ENCODE measurements at regions not wholly inside any gene's neighbourhood (a gene's known extent, or its start where the extent isn't known, plus 50 kb on each side); places are given as distances from the start of the nearest gene placed in this dataset.

DNA sequence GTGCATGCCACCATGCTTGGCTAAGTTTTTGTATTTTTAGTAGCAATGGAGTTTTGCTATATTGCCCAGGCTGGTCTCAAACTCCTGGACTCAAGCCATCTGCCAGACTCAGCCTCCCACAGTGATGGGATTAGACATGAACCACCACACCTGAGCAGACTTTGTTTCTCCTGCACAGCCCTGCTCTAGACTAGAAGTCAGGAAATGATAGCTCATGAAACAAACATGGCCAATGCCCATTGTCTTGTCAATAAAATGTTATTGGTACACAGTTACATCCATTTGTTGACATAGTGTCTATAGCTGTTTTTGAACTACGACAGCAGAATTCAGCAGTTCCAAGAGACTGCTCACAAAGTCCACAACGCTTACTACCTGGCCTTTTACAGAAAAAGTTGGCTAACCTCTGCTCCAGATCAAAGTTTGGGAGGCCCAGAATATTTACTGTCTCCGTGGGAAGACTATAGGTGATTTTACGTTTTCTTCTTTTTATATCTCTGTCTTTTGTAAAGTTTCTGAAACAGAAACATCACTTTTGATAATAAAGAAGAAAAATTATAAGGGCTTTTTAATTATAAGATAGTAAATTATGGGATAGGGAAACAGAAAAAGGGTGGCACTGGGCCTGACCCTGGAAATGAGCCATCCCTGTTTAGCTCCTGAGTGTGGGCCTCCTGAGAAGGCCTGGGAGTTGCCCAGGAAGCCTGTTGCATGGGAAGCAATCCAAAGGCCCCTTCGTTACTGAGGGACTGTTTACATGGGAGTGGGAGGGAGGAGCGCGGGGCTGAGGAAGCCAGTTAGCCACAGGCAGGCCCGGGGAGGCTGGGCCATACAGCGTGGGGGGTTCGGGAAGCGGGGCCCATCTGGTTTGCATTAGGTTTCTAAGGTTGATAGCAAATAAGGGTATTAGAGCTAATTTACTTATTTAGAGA is 201.5 kb downstream of the IRF8 start:
- no peak overlapping the region for H3K4me3 ChIP-seq (ENCODE audit: control insufficient read depth in 1 of 7, extremely low read depth in 1 of 7, insufficient read depth in 4 of 7, low read depth in 2 of 7, low read length in 6 of 7)
- no peaks in the 10 kb centered on the region for H3K36me3 ChIP-seq (ENCODE audit: control insufficient read depth in 4 of 4, insufficient read depth in 4 of 4, low read length in 3 of 4)
- H3K27me3 ChIP-seq (replicated peaks in 2 of 5; ENCODE audit: control insufficient read depth in 4 of 5, insufficient read depth in 5 of 5, low read length in 4 of 5): peaks cover 0 to 26% (median 3%) of the 10 kb centered on the region in 5 experiments
- no peak overlapping the region for H3K27ac ChIP-seq (ENCODE audit: insufficient read depth in 1 of 2, low read depth in 1 of 2, low read length in 2 of 2, poor library complexity in 1 of 2, severe bottlenecking in 2 of 2)
- CTCF ChIA-PET: no interaction called here
- WGBS (ENCODE audit: insufficient coverage): 89% methylated on average over 9 of the region's 11 CpGs
- DNase-seq: no peak
- no peaks in the 10 kb centered on the region for H3K9me3 ChIP-seq (ENCODE audit: control extremely low read depth in 1 of 5, control insufficient read depth in 4 of 5, insufficient read depth in 2 of 5, low read depth in 1 of 5, low read length in 4 of 5)
- no peaks in the 10 kb centered on the region for H3K4me1 ChIP-seq (ENCODE audit: control extremely low read depth in 1 of 4, control insufficient read depth in 4 of 4, insufficient read depth in 4 of 4, low read length in 3 of 4)
- POLR2A ChIA-PET: no interaction called here

DNA sequence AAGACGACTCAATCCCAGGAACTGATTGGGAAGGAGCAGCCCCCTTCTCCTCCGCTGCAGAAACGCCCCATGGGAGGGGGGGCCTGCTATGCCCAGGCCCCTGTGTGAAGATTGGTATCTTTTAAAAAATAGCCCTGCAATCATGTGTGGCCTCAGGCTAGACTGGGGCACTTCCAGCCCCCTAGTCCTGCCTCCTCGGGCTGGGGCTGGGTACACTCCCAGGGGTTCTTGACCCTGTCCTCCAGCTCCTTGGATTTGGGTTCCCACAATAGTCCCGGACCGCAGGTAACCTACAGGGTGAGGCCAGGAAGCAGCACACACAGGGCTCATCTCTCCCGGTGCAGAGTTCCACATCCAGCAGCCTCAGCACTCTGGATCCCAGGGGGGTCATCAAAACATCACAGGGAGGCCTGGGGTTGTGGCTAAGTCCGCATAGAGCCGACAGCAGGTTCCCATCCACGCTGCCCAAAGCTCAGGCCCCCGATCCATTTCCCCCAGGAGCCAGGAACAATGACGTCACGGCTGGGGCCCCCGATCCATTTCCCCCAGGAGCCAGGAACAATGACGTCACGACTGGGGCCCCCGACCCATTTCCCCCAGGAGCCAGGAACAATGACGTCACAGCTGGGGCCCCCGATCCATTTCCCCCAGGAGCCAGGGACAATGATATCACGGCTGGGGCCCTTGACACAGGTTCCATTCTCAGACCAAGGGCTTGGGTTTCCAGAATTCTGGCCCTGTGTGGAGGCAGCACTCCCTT is 202.4 kb downstream of the IRF8 start:
- Histone ChIP-seq H3K4me1 (ENCODE audit: control extremely low read depth in 1 of 4, control insufficient read depth in 4 of 4, insufficient read depth in 4 of 4, low read length in 3 of 4) (no peaks in the 10 kb centered on the region), H3K9me3 (ENCODE audit: control extremely low read depth in 1 of 5, control insufficient read depth in 4 of 5, insufficient read depth in 2 of 5, low read depth in 1 of 5, low read length in 4 of 5) (no peaks in the 10 kb centered on the region), H3K27me3 (replicated peaks in 2 of 5; ENCODE audit: control insufficient read depth in 4 of 5, insufficient read depth in 5 of 5, low read length in 4 of 5) (peaks cover 0 to 27% (median 3%) of the 10 kb centered on the region in 5 experiments), H3K27ac (ENCODE audit: insufficient read depth in 1 of 2, low read depth in 1 of 2, low read length in 2 of 2, poor library complexity in 1 of 2, severe bottlenecking in 2 of 2) (no peak overlapping the region), H3K36me3 (ENCODE audit: control insufficient read depth in 4 of 4, insufficient read depth in 4 of 4, low read length in 3 of 4) (no peaks in the 10 kb centered on the region), H3K4me3 (ENCODE audit: control insufficient read depth in 1 of 7, extremely low read depth in 1 of 7, insufficient read depth in 4 of 7, low read depth in 2 of 7, low read length in 6 of 7) (no peak overlapping the region)
- WGBS (ENCODE audit: insufficient coverage): 78% methylated on average over 13 of the region's 20 CpGs
- ChIA-PET POLR2A (no interaction called here), CTCF (no interaction called here)
- DNase-seq: no peak

DNA sequence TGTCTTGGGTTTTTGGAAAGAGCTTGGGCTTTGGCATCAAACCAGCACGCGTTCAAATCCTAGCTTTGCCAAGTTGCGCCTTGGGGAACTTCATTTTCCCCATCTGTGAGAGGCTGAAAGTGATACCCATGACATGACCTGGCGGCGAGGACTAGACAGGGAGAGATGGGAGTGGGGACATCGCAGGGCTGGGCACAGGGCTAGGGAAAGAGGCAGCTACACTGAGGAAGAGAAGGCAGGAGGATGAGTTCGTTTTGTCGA is 202.9 kb downstream of the IRF8 start:
- no peak for DNase-seq
- H3K4me3 ChIP-seq (ENCODE audit: control insufficient read depth in 1 of 7, extremely low read depth in 1 of 7, insufficient read depth in 4 of 7, low read depth in 2 of 7, low read length in 6 of 7): no peak overlapping the region
- peaks cover 0 to 28% (median 1%) of the 10 kb centered on the region in 5 experiments for H3K27me3 ChIP-seq (replicated peaks in 2 of 5; ENCODE audit: control insufficient read depth in 4 of 5, insufficient read depth in 5 of 5, low read length in 4 of 5)
- no peaks in the 10 kb centered on the region for H3K4me1 ChIP-seq (ENCODE audit: control extremely low read depth in 1 of 4, control insufficient read depth in 4 of 4, insufficient read depth in 4 of 4, low read length in 3 of 4)
- POLR2A ChIA-PET: no interaction called here
- H3K27ac ChIP-seq (ENCODE audit: insufficient read depth in 1 of 2, low read depth in 1 of 2, low read length in 2 of 2, poor library complexity in 1 of 2, severe bottlenecking in 2 of 2): no peak overlapping the region
- CTCF ChIA-PET: no interaction called here
- H3K9me3 ChIP-seq (ENCODE audit: control extremely low read depth in 1 of 5, control insufficient read depth in 4 of 5, insufficient read depth in 2 of 5, low read depth in 1 of 5, low read length in 4 of 5): no peaks in the 10 kb centered on the region
- H3K36me3 ChIP-seq (ENCODE audit: control insufficient read depth in 4 of 4, insufficient read depth in 4 of 4, low read length in 3 of 4): no peaks in the 10 kb centered on the region
- WGBS (ENCODE audit: insufficient coverage): 79% methylated on average over 7 of the region's 8 CpGs

DNA sequence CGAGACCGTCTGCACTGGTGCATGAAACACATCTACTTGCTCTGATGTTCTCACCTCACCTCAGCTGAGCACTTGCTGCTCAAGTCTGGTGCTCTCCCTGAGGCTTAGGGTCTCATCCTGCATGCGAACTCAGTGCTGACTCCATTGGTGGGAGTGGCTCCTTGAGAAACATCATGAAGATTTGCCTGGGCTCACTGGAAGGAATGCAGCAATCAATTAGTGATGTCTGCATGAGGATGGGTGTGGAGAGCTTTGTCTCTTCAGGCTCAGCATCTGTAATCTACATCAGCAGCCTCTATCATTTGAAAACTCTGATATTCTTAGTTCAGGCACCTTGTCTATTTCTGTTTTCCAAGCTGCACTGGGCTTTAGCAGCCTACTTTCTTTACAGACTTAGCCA is 204.4 kb downstream of the IRF8 start:
- Histone ChIP-seq H3K27me3 (replicated peaks in 2 of 5; ENCODE audit: control insufficient read depth in 4 of 5, insufficient read depth in 5 of 5, low read length in 4 of 5) (peaks cover 0 to 34% (median 1%) of the 10 kb centered on the region in 5 experiments), H3K4me3 (ENCODE audit: control insufficient read depth in 1 of 7, extremely low read depth in 1 of 7, insufficient read depth in 4 of 7, low read depth in 2 of 7, low read length in 6 of 7) (no peak overlapping the region), H3K27ac (ENCODE audit: insufficient read depth in 1 of 2, low read depth in 1 of 2, low read length in 2 of 2, poor library complexity in 1 of 2, severe bottlenecking in 2 of 2) (no peak overlapping the region), H3K9me3 (ENCODE audit: control extremely low read depth in 1 of 5, control insufficient read depth in 4 of 5, insufficient read depth in 2 of 5, low read depth in 1 of 5, low read length in 4 of 5) (peaks cover 0 to 8% (median 0%) of the 10 kb centered on the region in 5 experiments), H3K36me3 (ENCODE audit: control insufficient read depth in 4 of 4, insufficient read depth in 4 of 4, low read length in 3 of 4) (no peaks in the 10 kb centered on the region), H3K4me1 (ENCODE audit: control extremely low read depth in 1 of 4, control insufficient read depth in 4 of 4, insufficient read depth in 4 of 4, low read length in 3 of 4) (no peaks in the 10 kb centered on the region)
- ChIA-PET POLR2A (no interaction called here), CTCF (no interaction called here)
- 100% methylated on average over 3 of the region's 3 CpGs for WGBS (ENCODE audit: insufficient coverage)
- DNase-seq: no peak

DNA sequence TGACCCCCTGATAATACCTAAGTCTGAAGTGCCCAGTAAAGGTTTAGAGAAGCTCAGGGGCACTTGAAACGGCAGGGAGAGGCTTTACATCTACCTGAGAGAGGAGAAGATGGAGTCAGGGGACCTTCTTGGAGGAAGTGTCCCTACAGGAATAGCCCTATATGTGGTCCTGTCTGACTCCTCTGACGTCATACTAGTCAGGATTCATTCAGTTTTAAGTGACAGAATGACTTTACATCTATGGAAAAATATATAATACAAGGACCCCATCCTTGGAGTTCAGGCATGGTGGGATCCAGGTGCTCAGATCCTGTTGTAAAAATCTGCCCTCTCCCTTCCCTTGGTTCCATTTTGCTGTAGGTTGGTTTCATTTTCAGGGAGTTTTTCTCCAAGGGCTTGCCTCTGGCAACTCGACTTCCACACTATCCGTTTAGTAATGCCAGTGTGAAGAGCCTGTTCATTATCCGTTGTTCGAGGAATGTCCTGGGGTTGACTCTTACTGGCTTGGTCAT is 205.6 kb downstream of the IRF8 start:
- POLR2A ChIA-PET: no interaction called here
- peaks cover 0 to 10% (median 0%) of the 10 kb centered on the region in 5 experiments for H3K9me3 ChIP-seq (ENCODE audit: control extremely low read depth in 1 of 5, control insufficient read depth in 4 of 5, insufficient read depth in 2 of 5, low read depth in 1 of 5, low read length in 4 of 5)
- WGBS (ENCODE audit: insufficient coverage): 98% methylated on average over 4 of the region's 6 CpGs
- peaks cover 0 to 34% (median 1%) of the 10 kb centered on the region in 5 experiments for H3K27me3 ChIP-seq (replicated peaks in 2 of 5; ENCODE audit: control insufficient read depth in 4 of 5, insufficient read depth in 5 of 5, low read length in 4 of 5)
- CTCF ChIA-PET: no interaction called here
- no peaks in the 10 kb centered on the region for H3K36me3 ChIP-seq (ENCODE audit: control insufficient read depth in 4 of 4, insufficient read depth in 4 of 4, low read length in 3 of 4)
- no peak overlapping the region for H3K27ac ChIP-seq (ENCODE audit: insufficient read depth in 1 of 2, low read depth in 1 of 2, low read length in 2 of 2, poor library complexity in 1 of 2, severe bottlenecking in 2 of 2)
- no peak overlapping the region for H3K4me3 ChIP-seq (ENCODE audit: control insufficient read depth in 1 of 7, extremely low read depth in 1 of 7, insufficient read depth in 4 of 7, low read depth in 2 of 7, low read length in 6 of 7)
- no peak for DNase-seq
- no peaks in the 10 kb centered on the region for H3K4me1 ChIP-seq (ENCODE audit: control extremely low read depth in 1 of 4, control insufficient read depth in 4 of 4, insufficient read depth in 4 of 4, low read length in 3 of 4)

DNA sequence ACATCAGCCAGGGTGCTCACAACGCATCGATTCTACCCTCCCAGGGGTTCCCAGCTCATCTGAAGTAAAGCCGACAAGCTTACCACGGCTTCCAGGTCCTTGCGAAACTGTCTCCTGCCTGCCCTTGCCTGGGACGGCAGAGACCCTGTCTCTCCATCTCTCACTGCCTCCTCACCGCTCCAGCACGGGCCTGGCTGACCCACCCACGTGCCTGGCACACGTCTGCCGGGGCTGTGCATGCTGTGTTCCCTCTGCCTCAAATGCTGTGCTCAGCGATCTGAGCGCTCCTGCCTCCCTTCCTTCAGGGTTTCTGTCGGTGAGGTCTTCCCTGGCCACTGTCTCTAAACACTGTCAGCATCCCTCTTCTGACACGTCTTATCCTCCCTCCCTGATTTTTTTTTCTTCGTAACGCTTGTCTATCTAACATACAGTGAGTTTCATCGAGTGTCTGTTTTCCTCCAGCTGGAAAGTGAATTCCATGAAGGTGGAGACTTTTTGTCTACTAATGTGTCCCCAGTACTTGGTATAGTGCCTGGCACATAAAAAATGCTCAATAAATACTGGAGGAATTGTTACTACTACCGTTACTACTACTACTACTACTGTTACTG is 208.4 kb downstream of the IRF8 start:
- no peak overlapping the region for H3K27ac ChIP-seq (ENCODE audit: insufficient read depth in 1 of 2, low read depth in 1 of 2, low read length in 2 of 2, poor library complexity in 1 of 2, severe bottlenecking in 2 of 2)
- CTCF ChIA-PET: no interaction called here
- H3K4me3 ChIP-seq (ENCODE audit: control insufficient read depth in 1 of 7, extremely low read depth in 1 of 7, insufficient read depth in 4 of 7, low read depth in 2 of 7, low read length in 6 of 7): no peak overlapping the region
- peaks cover 0 to 10% (median 0%) of the 10 kb centered on the region in 5 experiments for H3K9me3 ChIP-seq (ENCODE audit: control extremely low read depth in 1 of 5, control insufficient read depth in 4 of 5, insufficient read depth in 2 of 5, low read depth in 1 of 5, low read length in 4 of 5)
- no peaks in the 10 kb centered on the region for H3K36me3 ChIP-seq (ENCODE audit: control insufficient read depth in 4 of 4, insufficient read depth in 4 of 4, low read length in 3 of 4)
- DNase-seq: peak in 2 of 3 donors; percentile 21 to 48
- 89% methylated on average over 13 of the region's 19 CpGs for WGBS (ENCODE audit: insufficient coverage)
- no peaks in the 10 kb centered on the region for H3K4me1 ChIP-seq (ENCODE audit: control extremely low read depth in 1 of 4, control insufficient read depth in 4 of 4, insufficient read depth in 4 of 4, low read length in 3 of 4)
- POLR2A ChIA-PET: no interaction called here
- H3K27me3 ChIP-seq (replicated peaks in 2 of 5; ENCODE audit: control insufficient read depth in 4 of 5, insufficient read depth in 5 of 5, low read length in 4 of 5): peaks cover 0 to 25% (median 0%) of the 10 kb centered on the region in 5 experiments

DNA sequence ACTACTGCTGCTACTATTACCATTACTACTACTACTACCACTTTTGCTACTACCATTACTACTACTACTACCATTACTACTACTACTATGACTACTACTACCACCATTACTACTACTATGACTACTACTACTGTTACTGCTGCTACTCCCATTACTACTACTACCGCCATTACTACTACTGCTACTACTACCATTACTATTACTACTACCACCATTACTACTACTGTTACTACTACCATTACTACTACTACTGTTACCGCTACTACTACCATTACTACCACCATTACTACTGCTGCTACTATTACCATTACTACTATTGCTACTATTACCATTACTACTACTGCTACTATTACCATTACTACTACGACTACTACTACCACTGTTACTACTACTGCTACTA is 209.1 kb downstream of the IRF8 start:
- WGBS (ENCODE audit: insufficient coverage): 96% methylated on average over 3 of the region's 3 CpGs
- Histone ChIP-seq H3K9me3 (ENCODE audit: control extremely low read depth in 1 of 5, control insufficient read depth in 4 of 5, insufficient read depth in 2 of 5, low read depth in 1 of 5, low read length in 4 of 5) (peaks cover 0 to 10% (median 0%) of the 10 kb centered on the region in 5 experiments), H3K36me3 (ENCODE audit: control insufficient read depth in 4 of 4, insufficient read depth in 4 of 4, low read length in 3 of 4) (no peaks in the 10 kb centered on the region), H3K4me1 (ENCODE audit: control extremely low read depth in 1 of 4, control insufficient read depth in 4 of 4, insufficient read depth in 4 of 4, low read length in 3 of 4) (no peaks in the 10 kb centered on the region), H3K4me3 (ENCODE audit: control insufficient read depth in 1 of 7, extremely low read depth in 1 of 7, insufficient read depth in 4 of 7, low read depth in 2 of 7, low read length in 6 of 7) (no peak overlapping the region), H3K27ac (ENCODE audit: insufficient read depth in 1 of 2, low read depth in 1 of 2, low read length in 2 of 2, poor library complexity in 1 of 2, severe bottlenecking in 2 of 2) (no peak overlapping the region), H3K27me3 (replicated peaks in 2 of 5; ENCODE audit: control insufficient read depth in 4 of 5, insufficient read depth in 5 of 5, low read length in 4 of 5) (peaks cover 0 to 25% (median 0%) of the 10 kb centered on the region in 5 experiments)
- CTCF ChIA-PET: no interaction called here
- POLR2A ChIA-PET: no interaction called here
- DNase-seq: no peak
